ENCODE measurements at regions not wholly inside any gene's neighbourhood (a gene's known extent, or its start where the extent isn't known, plus 50 kb on each side); places are given as distances from the start of the nearest gene placed in this dataset.

DNA sequence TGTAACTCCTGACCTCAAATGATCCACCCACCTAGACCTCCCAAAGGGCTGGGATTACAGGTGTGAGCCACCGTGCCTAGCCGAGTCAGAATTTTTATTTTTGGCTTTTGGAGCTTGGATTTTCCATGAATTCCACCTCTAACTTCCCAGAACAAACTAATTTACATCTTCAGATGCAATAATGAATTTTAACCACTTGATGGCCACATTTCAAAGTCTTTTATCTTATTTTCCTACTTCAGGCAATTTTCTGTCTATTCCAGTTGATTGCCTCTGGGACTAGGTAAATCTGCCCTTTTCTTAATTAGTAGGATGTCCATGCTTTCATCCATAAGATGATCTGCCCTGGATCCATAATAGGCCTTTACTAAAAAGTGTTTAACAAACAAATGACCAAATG, 156.4 kb upstream of the ANKFN1 start:
- TF ChIP-seq, protein P1, sequence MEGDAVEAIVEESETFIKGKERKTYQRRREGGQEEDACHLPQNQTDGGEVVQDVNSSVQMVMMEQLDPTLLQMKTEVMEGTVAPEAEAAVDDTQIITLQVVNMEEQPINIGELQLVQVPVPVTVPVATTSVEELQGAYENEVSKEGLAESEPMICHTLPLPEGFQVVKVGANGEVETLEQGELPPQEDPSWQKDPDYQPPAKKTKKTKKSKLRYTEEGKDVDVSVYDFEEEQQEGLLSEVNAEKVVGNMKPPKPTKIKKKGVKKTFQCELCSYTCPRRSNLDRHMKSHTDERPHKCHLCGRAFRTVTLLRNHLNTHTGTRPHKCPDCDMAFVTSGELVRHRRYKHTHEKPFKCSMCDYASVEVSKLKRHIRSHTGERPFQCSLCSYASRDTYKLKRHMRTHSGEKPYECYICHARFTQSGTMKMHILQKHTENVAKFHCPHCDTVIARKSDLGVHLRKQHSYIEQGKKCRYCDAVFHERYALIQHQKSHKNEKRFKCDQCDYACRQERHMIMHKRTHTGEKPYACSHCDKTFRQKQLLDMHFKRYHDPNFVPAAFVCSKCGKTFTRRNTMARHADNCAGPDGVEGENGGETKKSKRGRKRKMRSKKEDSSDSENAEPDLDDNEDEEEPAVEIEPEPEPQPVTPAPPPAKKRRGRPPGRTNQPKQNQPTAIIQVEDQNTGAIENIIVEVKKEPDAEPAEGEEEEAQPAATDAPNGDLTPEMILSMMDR (IDR thresholded peaks at IDR 0.05; ENCODE audit: insufficient read depth, low read length), result no peak
- no peak for TF ChIP-seq POLR2AphosphoS5 (IDR thresholded peaks at IDR 0.05; ENCODE audit: low read depth)
- no peak for TF ChIP-seq REST (IDR thresholded peaks at IDR 0.05; ENCODE audit: insufficient replicate concordance, low read depth)

All from HL-60 (cell line).